HepG2 (cell line): ENCODE measurements at regions not wholly inside any gene's neighbourhood (a gene's known extent, or its start where the extent isn't known, plus 50 kb on each side); places are given as distances from the start of the nearest gene placed in this dataset.

Source experiments
- ATAC-seq: fragments of 200-7000 bp; cut with Tn5 transposase; 3 replicates; pipeline ENCODE4 v1.9.1; 2020; ENCODE audit warnings: mild to moderate bottlenecking, moderate library complexity
- BruUV-seq: library from RNA; stranded (reverse); fragments of 400-500 nt; replicated peaks from 2 replicates; lab custom pipeline; 2021; lab: Mats Ljungman, UMichigan
- CTCF ChIA-PET: fragments of 300-600 bp; formaldehyde crosslinking; extraction: SDS; loops from one replicate; lab custom pipeline; 2021; ENCODE audit warnings: low total read pairs, inconsistent platforms, low intra/inter-chr PET ratio; lab: Yijun Ruan, JAX
- POLR2A ChIA-PET: fragments of 350-600 bp; sonication (Branson Sonifier 250); formaldehyde crosslinking; loops from one replicate; lab custom pipeline; 2020; ENCODE audit warnings: antibody characterized with exemption, inconsistent platforms; lab: Yijun Ruan, JAX
- DNase-seq: peaks from one replicate; pipeline ENCODE4 v3.0.0-alpha.2; 2015; ENCODE audit warnings: low spot score
- FAIRE-seq: peaks from 3 replicates; lab custom pipeline; 2011; peaks lifted over from hg19 to GRCh38; lab: Jason Lieb, UNC
- H2AFZ ChIP-seq: one replicate; pipeline ENCODE4 v1.6.1; 2011; ENCODE audit warnings: low read length, inconsistent platforms
- H3K27ac ChIP-seq: fragments of 300-600 bp; 3 replicates; pipeline ENCODE4 v1.8.0; 2011; ENCODE audit warnings: mixed run types, mild to moderate bottlenecking, mixed read lengths, low read length, inconsistent platforms; ENCODE audit not compliant: insufficient read depth; ENCODE audit errors: extremely low read length
- H3K27me3 ChIP-seq, 2 experiments: fragments of 200-600 bp in 1 of 2; 2 replicates in 1 of 2; 3 replicates in 1 of 2; pipeline versions ENCODE4 v1.6.0 to v1.8.0; 2011; ENCODE audit warnings: low read length in 2 of 2, mild to moderate bottlenecking in 2 of 2, moderate library complexity in 2 of 2, inconsistent platforms in 1 of 2; ENCODE audit not compliant: insufficient read depth in 2 of 2, control insufficient read depth in 1 of 2
- H3K36me3 ChIP-seq, 2 experiments: fragments of 200-600 bp in 1 of 2; replicated peaks in 1 of 2; 2 replicates in 1 of 2; 3 replicates in 1 of 2; pipeline versions ENCODE4 v1.5.1 to v1.8.0; 2011; ENCODE audit warnings: low read length in 2 of 2, inconsistent platforms in 1 of 2; ENCODE audit not compliant: insufficient read depth in 2 of 2, control insufficient read depth in 1 of 2
- H3K4me1 ChIP-seq: 2 replicates; pipeline ENCODE4 v1.5.1; 2012; ENCODE audit warnings: low read length, inconsistent platforms; ENCODE audit not compliant: insufficient read depth
- H3K4me2 ChIP-seq: 2 replicates; pipeline ENCODE4 v1.6.0; 2011; ENCODE audit warnings: low read depth, low read length, inconsistent platforms
- H3K4me3 ChIP-seq, 3 experiments: fragments of 200-600 bp in 1 of 3; sonication (generic), shearing (Covaris generic) in 1 of 3; replicated peaks in 1 of 3; 2 replicates each; pipeline ENCODE4 v1.5.1; 2011 to 2016; ENCODE audit warnings: low read length in 3 of 3, inconsistent platforms in 2 of 3, low read depth in 2 of 3, mild to moderate bottlenecking in 2 of 3, control low read depth in 1 of 3, mixed read lengths in 1 of 3; ENCODE audit not compliant: insufficient read depth in 1 of 3
- H3K79me2 ChIP-seq: one replicate; pipeline ENCODE4 v1.6.1; 2011; ENCODE audit warnings: low read length, inconsistent platforms; ENCODE audit not compliant: insufficient read depth
- H3K9ac ChIP-seq: 2 replicates; pipeline ENCODE4 v1.6.0; 2011; ENCODE audit warnings: mild to moderate bottlenecking, low read depth, low read length, inconsistent platforms; ENCODE audit not compliant: insufficient read depth
- H3K9me3 ChIP-seq: 2 replicates; pipeline ENCODE4 v1.5.1; 2012; ENCODE audit warnings: mild to moderate bottlenecking, low read length
- H4K20me1 ChIP-seq: 2 replicates; pipeline ENCODE4 v1.6.0; 2011; ENCODE audit warnings: inconsistent platforms, mild to moderate bottlenecking, low read length, moderate library complexity; ENCODE audit not compliant: insufficient read depth
- AFF4 ChIP-seq: sonication (generic); formaldehyde crosslinking; IDR thresholded peaks from 2 replicates; pipeline ENCODE4 v1.4.0; 2020; ENCODE audit warnings: missing genetic modification reagents
- AGO2 ChIP-seq: fragments of 200-400 bp; formaldehyde crosslinking; optimal IDR thresholded peaks from 2 replicates; pipeline ENCODE3; 2017; ENCODE audit warnings: mild to moderate bottlenecking, low read depth, low read length, moderate library complexity
- ARID5B ChIP-seq: IDR thresholded peaks from 2 replicates; pipeline ENCODE4 v1.4.0; 2020; ENCODE audit warnings: mild to moderate bottlenecking, missing genetic modification reagents
- BORCS8-MEF2B ChIP-seq: sonication (generic); formaldehyde crosslinking; IDR thresholded peaks from 2 replicates; pipeline ENCODE4 v1.8.0; 2022; ENCODE audit warnings: mild to moderate bottlenecking, missing genetic modification reagents
- CC2D1A ChIP-seq: sonication (generic); formaldehyde crosslinking; IDR thresholded peaks from 2 replicates; pipeline ENCODE4 v1.8.1; 2023; ENCODE audit warnings: mild to moderate bottlenecking, missing genetic modification reagents
- FOXJ3 ChIP-seq: sonication (generic); formaldehyde crosslinking; IDR thresholded peaks from 2 replicates; pipeline ENCODE4 v1.4.0; 2020; ENCODE audit warnings: missing genetic modification reagents, mild to moderate bottlenecking, borderline replicate concordance
- HNRNPK ChIP-seq: fragments of 200-400 bp; formaldehyde crosslinking; IDR thresholded peaks from 2 replicates; pipeline ENCODE4 v1.6.1; 2018; ENCODE audit warnings: low read length, low read depth, moderate library complexity, mild to moderate bottlenecking; ENCODE audit not compliant: poor library complexity, severe bottlenecking
- PCBP1 ChIP-seq: fragments of 200-400 bp; formaldehyde crosslinking; IDR thresholded peaks from 2 replicates; pipeline ENCODE4 v1.6.1; 2017; ENCODE audit warnings: mild to moderate bottlenecking, low read depth, low read length, borderline replicate concordance
- PCBP2 ChIP-seq: fragments of 200-400 bp; formaldehyde crosslinking; optimal IDR thresholded peaks from 2 replicates; pipeline ENCODE3; 2018; ENCODE audit warnings: low read length, low read depth; ENCODE audit not compliant: poor library complexity, severe bottlenecking
- ZNF850 ChIP-seq: sonication (generic); formaldehyde crosslinking; conservative IDR thresholded peaks from 2 replicates; pipeline ENCODE4 v1.9.0; 2021; ENCODE audit warnings: mild to moderate bottlenecking, missing genetic modification reagents
- whole genome bisulfite sequencing: methylation state at CpG from one replicate; pipeline ENCODE4 v1.1.6; 2017; ENCODE audit warnings: low lambda C conversion rate; 5-methylcytosine and 5-hydroxymethylcytosine counted together
- in situ Hi-C: cut with HindIII; loops from 2 replicates; pipeline ENCODE4 v1.10.0; 2017; ENCODE audit warnings: low pct_unique_long_range_greater_than_20kb; ENCODE audit not compliant: extremely low pct_ligation_motif_present
- intact Hi-C: fragments of 100-400 bp; cut with micrococcal nuclease; formaldehyde crosslinking; loops from one replicate; pipeline ENCODE4 v1.10.0; 2022; ENCODE audit not compliant: unreplicated experiment
- TF ChIP-seq, protein P1 (sequence below): sonication (generic); formaldehyde crosslinking; IDR thresholded peaks from 2 replicates; pipeline ENCODE4 v1.8.1; 2023; ENCODE audit warnings: missing genetic modification reagents, mild to moderate bottlenecking, borderline replicate concordance
- TF ChIP-seq, protein P2 (sequence below): sonication (generic); formaldehyde crosslinking; IDR thresholded peaks from 2 replicates; pipeline ENCODE4 v1.5.0; 2020; ENCODE audit warnings: mild to moderate bottlenecking, low read depth, missing genetic modification reagents, borderline replicate concordance

DNA sequence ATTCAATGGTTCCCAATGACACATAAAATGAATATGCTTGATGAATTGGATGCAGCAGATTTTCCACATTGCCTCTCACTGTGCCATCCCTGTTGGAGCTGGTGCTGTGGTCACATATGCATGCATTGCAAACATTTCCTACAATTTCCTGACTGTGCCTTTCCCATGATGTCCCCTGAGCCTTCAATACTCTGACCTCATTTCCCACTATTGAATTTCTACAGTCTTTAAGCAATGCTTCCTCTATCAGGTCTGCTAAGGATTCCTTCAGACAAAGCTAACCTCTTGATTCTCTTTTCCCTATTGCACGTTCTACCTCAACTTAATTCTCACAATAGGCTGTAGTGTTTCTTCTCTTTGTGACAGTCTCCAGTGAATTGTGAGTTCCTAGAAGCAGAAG is 342.5 kb upstream of the CRIM1 start:
- BruUV-seq, result no TSS peak
- H3K27me3 ChIP-seq, result no peaks in the 10 kb centered on the region

GRCh38 chr2:36006444-36006843 is 349.1 kb upstream of the CRIM1 start:
- Histone ChIP-seq H3K4me3 (no peak overlapping the region), H2AFZ (no peak overlapping the region), H3K27ac (no peak overlapping the region), H4K20me1 (no peaks in the 10 kb centered on the region), H3K36me3 (no peaks in the 10 kb centered on the region), H3K9me3 (no peaks in the 10 kb centered on the region), H3K79me2 (no peaks in the 10 kb centered on the region), H3K27me3 (no peaks in the 10 kb centered on the region), H3K4me1 (no peaks in the 10 kb centered on the region), H3K9ac (no peak overlapping the region), H3K4me2 (no peak overlapping the region)
- POLR2A ChIA-PET, result no interaction called here
- no TSS peak for BruUV-seq
- in situ Hi-C loops, result no loop called here
- TF ChIP-seq, protein P1, sequence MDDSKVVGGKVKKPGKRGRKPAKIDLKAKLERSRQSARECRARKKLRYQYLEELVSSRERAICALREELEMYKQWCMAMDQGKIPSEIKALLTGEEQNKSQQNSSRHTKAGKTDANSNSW (CRISPR knock-in tag), result no peak
- TF ChIP-seq CC2D1A (CRISPR knock-in tag) (no peak), AFF4 (CRISPR knock-in tag) (no peak), PCBP2 (peak; percentile 96), PCBP1 (peak; percentile 85; the same call in 1 of the 2 replicates), HNRNPK (peak; percentile 93), ARID5B (CRISPR knock-in tag) (no peak)
- WGBS, result 5% methylated on average over 4 of the region's 4 CpGs
- ATAC-seq (no peak), FAIRE-seq (no peak), DNase-seq (no peak)
- intact Hi-C loops, result no loop called here
- CTCF ChIA-PET, result no interaction called here

More for the DNA sequence above, 342.5 kb upstream of the CRIM1 start:
- Histone ChIP-seq H3K4me2 (no peak overlapping the region), H3K4me3 (no peak overlapping the region), H3K4me1 (no peaks in the 10 kb centered on the region), H3K9ac (no peak overlapping the region), H4K20me1 (no peaks in the 10 kb centered on the region), H2AFZ (no peak overlapping the region), H3K79me2 (no peaks in the 10 kb centered on the region), H3K9me3 (no peaks in the 10 kb centered on the region), H3K36me3 (no peaks in the 10 kb centered on the region)
- in situ Hi-C loops, result no loop called here
- no peak for FAIRE-seq
- no peak for ATAC-seq
- DNase-seq, result no peak
- 2% methylated on average over 1 of the region's 1 CpG for WGBS
- POLR2A ChIA-PET, result no interaction called here
- TF ChIP-seq FOXJ3 (CRISPR knock-in tag) (no peak), AGO2 (no peak), BORCS8-MEF2B (no peak), ZNF850 (no peak)
- TF ChIP-seq, protein P2, sequence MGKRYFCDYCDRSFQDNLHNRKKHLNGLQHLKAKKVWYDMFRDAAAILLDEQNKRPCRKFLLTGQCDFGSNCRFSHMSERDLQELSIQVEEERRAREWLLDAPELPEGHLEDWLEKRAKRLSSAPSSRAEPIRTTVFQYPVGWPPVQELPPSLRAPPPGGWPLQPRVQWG (CRISPR knock-in tag), result no peak
- TF ChIP-seq, all 625 proteins: peak for 0
- intact Hi-C loops, result no loop called here
- CTCF ChIA-PET, result no interaction called here
- no peak overlapping the region for H3K27ac ChIP-seq
